ENCODE measurements at regions not wholly inside any gene's neighbourhood (a gene's known extent, or its start where the extent isn't known, plus 50 kb on each side); places are given as distances from the start of the nearest gene placed in this dataset.

GRCh38 chr1:221416142-221416541 is 325.7 kb downstream of the DUSP10 start:
- Histone ChIP-seq H3K4me3 (ENCODE audit: control insufficient read depth in 2 of 3, extremely low read depth in 1 of 3, insufficient read depth in 2 of 3, low read depth in 1 of 3, low read length in 3 of 3) (no peak overlapping the region), H3K27ac (ENCODE audit: control insufficient read depth, insufficient read depth, low read length) (no peak overlapping the region), H3K9ac (ENCODE audit: control insufficient read depth, extremely low read depth, insufficient read depth, low read length) (no peak overlapping the region), H3K36me3 (ENCODE audit: control insufficient read depth in 2 of 2, extremely low read depth in 1 of 2, insufficient read depth in 2 of 2, low read length in 2 of 2) (no peaks in the 10 kb centered on the region), H3K79me2 (ENCODE audit: control insufficient read depth, insufficient read depth, low read length) (no peaks in the 10 kb centered on the region), H3K9me3 (ENCODE audit: control insufficient read depth, low read depth, low read length) (no peaks in the 10 kb centered on the region), H3K9me1 (ENCODE audit: control insufficient read depth, extremely low read depth, insufficient read depth, low read length) (no peaks in the 10 kb centered on the region), H2AFZ (ENCODE audit: control insufficient read depth, low read length) (no peak overlapping the region), H3K4me1 (ENCODE audit: control insufficient read depth, extremely low read depth, insufficient read depth, low read length) (peaks cover 20% of the 10 kb centered on the region), H3K4me2 (ENCODE audit: control insufficient read depth, extremely low read depth, insufficient read depth, low read depth, low read length) (no peak overlapping the region), H4K20me1 (ENCODE audit: control insufficient read depth, extremely low read depth, insufficient read depth, low read length) (no peaks in the 10 kb centered on the region), H3K27me3 (ENCODE audit: control insufficient read depth, extremely low read depth, insufficient read depth, low read length) (no peaks in the 10 kb centered on the region)
- dilution Hi-C loops (cut with MboI; ENCODE audit: extremely low pct_ligation_motif_present, low sequenced_read_pairs) = no loop called here
- FAIRE-seq = no peak
- no peak for DNase-seq (ENCODE audit: low read depth, low spot score)
- TF ChIP-seq CTCF (optimal IDR thresholded peaks at IDR 0.05 in 1 of 3, IDR thresholded peaks at IDR 0.05 in 1 of 3, conservative IDR thresholded peaks at IDR 0.05 in 1 of 3; ENCODE audit: extremely low read depth in 1 of 3, insufficient read depth in 2 of 3, low read length in 3 of 3) (no peak), EZH2 (IDR thresholded peaks at IDR 0.05; ENCODE audit: low read length) (no peak)

GRCh38 chr1:221416723-221417122 is 325.2 kb downstream of the DUSP10 start:
- Histone ChIP-seq H2AFZ (ENCODE audit: control insufficient read depth, low read length) (no peak overlapping the region), H3K36me3 (ENCODE audit: control insufficient read depth in 2 of 2, extremely low read depth in 1 of 2, insufficient read depth in 2 of 2, low read length in 2 of 2) (no peaks in the 10 kb centered on the region), H3K27me3 (ENCODE audit: control insufficient read depth, extremely low read depth, insufficient read depth, low read length) (no peaks in the 10 kb centered on the region), H3K4me2 (ENCODE audit: control insufficient read depth, extremely low read depth, insufficient read depth, low read depth, low read length) (no peak overlapping the region), H3K4me1 (ENCODE audit: control insufficient read depth, extremely low read depth, insufficient read depth, low read length) (peaks cover 20% of the 10 kb centered on the region), H3K9me3 (ENCODE audit: control insufficient read depth, low read depth, low read length) (no peaks in the 10 kb centered on the region), H3K9ac (ENCODE audit: control insufficient read depth, extremely low read depth, insufficient read depth, low read length) (no peak overlapping the region), H3K27ac (ENCODE audit: control insufficient read depth, insufficient read depth, low read length) (no peak overlapping the region), H4K20me1 (ENCODE audit: control insufficient read depth, extremely low read depth, insufficient read depth, low read length) (no peaks in the 10 kb centered on the region), H3K79me2 (ENCODE audit: control insufficient read depth, insufficient read depth, low read length) (no peaks in the 10 kb centered on the region), H3K9me1 (ENCODE audit: control insufficient read depth, extremely low read depth, insufficient read depth, low read length) (no peaks in the 10 kb centered on the region), H3K4me3 (ENCODE audit: control insufficient read depth in 2 of 3, extremely low read depth in 1 of 3, insufficient read depth in 2 of 3, low read depth in 1 of 3, low read length in 3 of 3) (no peak overlapping the region)
- peak; percentile 20 for FAIRE-seq
- DNase-seq (ENCODE audit: low read depth, low spot score) = no peak
- no peak for TF ChIP-seq EZH2 (IDR thresholded peaks at IDR 0.05; ENCODE audit: low read length)
- TF ChIP-seq CTCF (optimal IDR thresholded peaks at IDR 0.05 in 1 of 3, IDR thresholded peaks at IDR 0.05 in 1 of 3, conservative IDR thresholded peaks at IDR 0.05 in 1 of 3; ENCODE audit: extremely low read depth in 1 of 3, insufficient read depth in 2 of 3, low read length in 3 of 3) = no peak
- dilution Hi-C loops (cut with MboI; ENCODE audit: extremely low pct_ligation_motif_present, low sequenced_read_pairs) = no loop called here
